MM.1S (cell line): ENCODE measurements at regions not wholly inside any gene's neighbourhood (a gene's known extent, or its start where the extent isn't known, plus 50 kb on each side); places are given as distances from the start of the nearest gene placed in this dataset.

Source experiments
- CTCF ChIP-seq: fragments of 300-600 bp; sonication (generic); IDR thresholded peaks from 2 replicates; pipeline ENCODE4 v1.5.1; 2016; ENCODE audit warnings: antibody characterized with exemption, low read length, mixed read lengths
- EZH2 ChIP-seq: fragments of 300-600 bp; sonication (generic); optimal IDR thresholded peaks from 2 replicates; pipeline ENCODE3; 2017; ENCODE audit warnings: low read depth, mild to moderate bottlenecking, antibody characterized with exemption, low read length, mixed read lengths
- EZH2phosphoT487 ChIP-seq: fragments of 300-600 bp; sonication (generic); IDR thresholded peaks from 2 replicates; pipeline ENCODE4 v1.6.1; 2018; ENCODE audit warnings: antibody characterized with exemption, low read length

- TF ChIP-seq CTCF: no peak
- no peak for TF ChIP-seq EZH2
- TF ChIP-seq EZH2phosphoT487: no peak
Measured at GRCh38 chr13:73757481-73758233, 376.5 kb downstream of the KLF12 start.
